CD14-positive monocyte (primary cell): ENCODE measurements at regions not wholly inside any gene's neighbourhood (a gene's known extent, or its start where the extent isn't known, plus 50 kb on each side); places are given as distances from the start of the nearest gene placed in this dataset.

Source experiments
- DNase-seq, 3 donors: peaks; one replicate each; pipeline ENCODE4 v3.0.0-alpha.2; 2011 to 2022
- H2AFZ ChIP-seq: 2 replicates; pipeline ENCODE4 v1.6.0; 2012; ENCODE audit warnings: mild to moderate bottlenecking, low read depth, low read length, inconsistent platforms; ENCODE audit not compliant: insufficient read depth, poor library complexity, severe bottlenecking
- H3K27ac ChIP-seq, 2 donors: 1 replicate in 1 of 2; 2 replicates in 1 of 2; pipeline ENCODE4 v1.5.1; 2012 to 2013; ENCODE audit warnings: low read length in 2 of 2, control low read depth in 1 of 2, inconsistent platforms in 1 of 2, low read depth in 1 of 2, mild to moderate bottlenecking in 1 of 2
- H3K27me3 ChIP-seq, 2 donors: one replicate each; pipeline versions ENCODE4 v1.6.0 to v1.6.1; 2011 to 2013; ENCODE audit warnings: low read length in 2 of 2; ENCODE audit not compliant: control insufficient read depth in 2 of 2, insufficient read depth in 2 of 2
- H3K36me3 ChIP-seq, 2 donors: replicated peaks in 1 of 2; 1 replicate in 1 of 2; 2 replicates in 1 of 2; pipeline versions ENCODE4 v1.5.1 to v1.6.1; 2012 to 2013; ENCODE audit warnings: low read length in 2 of 2, control low read depth in 1 of 2, inconsistent platforms in 1 of 2, mild to moderate bottlenecking in 1 of 2; ENCODE audit not compliant: insufficient read depth in 2 of 2, control insufficient read depth in 1 of 2
- H3K4me1 ChIP-seq, 2 donors: 1 replicate in 1 of 2; 2 replicates in 1 of 2; pipeline versions ENCODE4 v1.5.1 to v1.6.1; 2012 to 2013; ENCODE audit warnings: low read length in 2 of 2, control low read depth in 1 of 2, inconsistent platforms in 1 of 2, mild to moderate bottlenecking in 1 of 2, moderate library complexity in 1 of 2; ENCODE audit not compliant: insufficient read depth in 2 of 2, control insufficient read depth in 1 of 2
- H3K4me2 ChIP-seq: replicated peaks from 2 replicates; pipeline ENCODE3; 2012; ENCODE audit warnings: low read length, moderate library complexity, mild to moderate bottlenecking; ENCODE audit not compliant: poor library complexity, severe bottlenecking; ENCODE audit errors: extremely low read depth
- H3K4me3 ChIP-seq, 3 experiments: fragments of 200-600 bp in 1 of 3; sonication (generic) in 1 of 3; replicated peaks in 1 of 3; 1 replicate in 2 of 3; 2 replicates in 1 of 3; pipeline ENCODE4 v1.5.1; 2011 to 2013; ENCODE audit warnings: low read length in 3 of 3, mild to moderate bottlenecking in 3 of 3, control low read depth in 2 of 3, low read depth in 2 of 3, inconsistent platforms in 1 of 3, moderate library complexity in 1 of 3
- H3K79me2 ChIP-seq: 2 replicates; pipeline ENCODE4 v1.6.0; 2012; ENCODE audit warnings: mild to moderate bottlenecking, control low read depth, inconsistent platforms, low read length, moderate library complexity; ENCODE audit not compliant: insufficient read depth
- H3K9ac ChIP-seq: 2 replicates; pipeline ENCODE4 v1.6.0; 2017; ENCODE audit warnings: low read length, mild to moderate bottlenecking; ENCODE audit not compliant: insufficient read depth, poor library complexity, severe bottlenecking
- H3K9me3 ChIP-seq, 2 donors: replicated peaks in 1 of 2; 1 replicate in 1 of 2; 2 replicates in 1 of 2; pipeline versions ENCODE4 v1.5.1 to v1.6.1; 2012 to 2013; ENCODE audit warnings: low read length in 2 of 2, control low read depth in 1 of 2; ENCODE audit not compliant: control insufficient read depth in 1 of 2, insufficient read depth in 1 of 2
- H4K20me1 ChIP-seq: 2 replicates; pipeline ENCODE4 v1.6.0; 2012; ENCODE audit warnings: mild to moderate bottlenecking, low read length, control low read depth, moderate library complexity; ENCODE audit not compliant: insufficient read depth
- H3K27ac Mint-ChIP-seq, 7 donors: one replicate each; pipeline ENCODE4 v1.8.0; 2020; ENCODE audit warnings: mild to moderate bottlenecking in 7 of 7, mixed read lengths in 7 of 7, moderate library complexity in 6 of 7, inconsistent platforms in 2 of 7
- H3K27me3 Mint-ChIP-seq, 3 donors: one replicate each; pipeline ENCODE4 v1.8.0; 2021 to 2022; ENCODE audit warnings: low read depth in 3 of 3, mild to moderate bottlenecking in 3 of 3, mixed read lengths in 3 of 3, moderate library complexity in 3 of 3, inconsistent platforms in 1 of 3
- H3K36me3 Mint-ChIP-seq, 2 donors: one replicate each; pipeline ENCODE4 v1.8.0; 2020; ENCODE audit warnings: mixed read lengths in 2 of 2, inconsistent platforms in 1 of 2, mild to moderate bottlenecking in 1 of 2
- H3K4me1 Mint-ChIP-seq: one replicate; pipeline ENCODE4 v1.8.0; 2020; ENCODE audit warnings: mild to moderate bottlenecking, mixed read lengths
- H3K4me3 Mint-ChIP-seq, 2 donors: one replicate each; pipeline ENCODE4 v1.8.0; 2020; ENCODE audit warnings: mild to moderate bottlenecking in 2 of 2, mixed read lengths in 2 of 2, moderate library complexity in 1 of 2
- H3K9me3 Mint-ChIP-seq, 7 donors: one replicate each; pipeline ENCODE4 v1.8.0; 2020 to 2022; ENCODE audit warnings: mixed read lengths in 7 of 7, mild to moderate bottlenecking in 6 of 7, moderate library complexity in 6 of 7, inconsistent platforms in 2 of 7
- CTCF ChIP-seq: fragments of 200-600 bp; IDR thresholded peaks from one replicate; pipeline ENCODE4 v1.8.0; 2022; ENCODE audit warnings: antibody characterized with exemption, mild to moderate bottlenecking
- WGBS: methylation state at CpG from one replicate; pipeline ENCODE4 v1.1.5; 2013; ENCODE audit warnings: missing lambda C conversion rate; ENCODE audit not compliant: insufficient coverage; 5-methylcytosine and 5-hydroxymethylcytosine counted together
- intact Hi-C, 2 donors: fragments of 100-400 bp; cut with micrococcal nuclease; formaldehyde crosslinking; loops; one replicate each; pipeline versions ENCODE4 v1.15.0 to v1.15.1; 2023

GRCh38 chr10:56258378-56258777, 102.7 kb downstream of the ZWINT start:
- TF ChIP-seq CTCF = no peak
- Histone ChIP-seq H3K4me2 (no peak overlapping the region), H3K36me3 (no peaks in the 10 kb centered on the region), H3K27me3 (no peaks in the 10 kb centered on the region), H4K20me1 (no peaks in the 10 kb centered on the region), H3K9me3 (peaks cover 6 to 12% of the 10 kb centered on the region in 2 donors), H3K4me3 (no peak overlapping the region), H3K4me1 (no peaks in the 10 kb centered on the region), H2AFZ (no peak overlapping the region), H3K79me2 (no peaks in the 10 kb centered on the region), H3K9ac (no peak overlapping the region), H3K27ac (no peak overlapping the region)
- Mint-ChIP-seq H3K27me3 (peaks cover 0 to 4% (median 0%) of the 10 kb centered on the region in 3 donors), H3K4me1 (no peaks in the 10 kb centered on the region), H3K9me3 (peaks cover 0 to 14% (median 7%) of the 10 kb centered on the region in 7 donors), H3K4me3 (no peak overlapping the region), H3K27ac (no peak overlapping the region), H3K36me3 (no peaks in the 10 kb centered on the region)
- no CpG with 5 or more reads among the region's 2 CpGs for WGBS
- DNase-seq = no peak
- intact Hi-C loops = no loop called here

- no peak for DNase-seq
- no peaks in the 10 kb centered on the region for H3K4me1 Mint-ChIP-seq
- H3K9me3 Mint-ChIP-seq = peaks cover 0 to 16% (median 7%) of the 10 kb centered on the region in 7 donors
- Histone ChIP-seq H3K9me3 (peaks cover 6 to 12% of the 10 kb centered on the region in 2 donors), H3K36me3 (no peaks in the 10 kb centered on the region), H2AFZ (no peak overlapping the region), H3K79me2 (no peaks in the 10 kb centered on the region), H3K4me1 (no peaks in the 10 kb centered on the region), H3K4me3 (no peak overlapping the region), H3K4me2 (no peak overlapping the region), H4K20me1 (no peaks in the 10 kb centered on the region), H3K9ac (no peak overlapping the region), H3K27me3 (no peaks in the 10 kb centered on the region), H3K27ac (no peak overlapping the region)
- no peaks in the 10 kb centered on the region for H3K36me3 Mint-ChIP-seq
- intact Hi-C loops = no loop called here
- no peak overlapping the region for H3K27ac Mint-ChIP-seq
- peaks cover 0 to 4% (median 0%) of the 10 kb centered on the region in 3 donors for H3K27me3 Mint-ChIP-seq
- H3K4me3 Mint-ChIP-seq = no peak overlapping the region
- WGBS = 93% methylated on average over 4 of the region's 8 CpGs
- TF ChIP-seq CTCF = no peak
Measured at GRCh38 chr10:56255298-56255697, 105.8 kb downstream of the ZWINT start.
